ENCODE measurements at regions not wholly inside any gene's neighbourhood (a gene's known extent, or its start where the extent isn't known, plus 50 kb on each side); places are given as distances from the start of the nearest gene placed in this dataset.

- TF ChIP-seq CTCF (IDR thresholded peaks at IDR 0.05) (no peak), EP300 (IDR thresholded peaks at IDR 0.05) (no peak)
These were observed 137.9 kb upstream of the EXOC2 start for GRCh38 chr6:830667-831327.
